Ecto neural progenitor cell (in vitro differentiated cells): ENCODE measurements at regions not wholly inside any gene's neighbourhood (a gene's known extent, or its start where the extent isn't known, plus 50 kb on each side); places are given as distances from the start of the nearest gene placed in this dataset.
"Not testable (repeated sequence)": the region's sequence is repeated elsewhere in the genome, so short reads cannot be mapped to it uniquely, and the experiment has no call there.

Source experiments
- DNase-seq: peaks from one replicate; pipeline ENCODE4 v3.0.0-alpha.2; 2018; ENCODE audit warnings: low spot score

DNA sequence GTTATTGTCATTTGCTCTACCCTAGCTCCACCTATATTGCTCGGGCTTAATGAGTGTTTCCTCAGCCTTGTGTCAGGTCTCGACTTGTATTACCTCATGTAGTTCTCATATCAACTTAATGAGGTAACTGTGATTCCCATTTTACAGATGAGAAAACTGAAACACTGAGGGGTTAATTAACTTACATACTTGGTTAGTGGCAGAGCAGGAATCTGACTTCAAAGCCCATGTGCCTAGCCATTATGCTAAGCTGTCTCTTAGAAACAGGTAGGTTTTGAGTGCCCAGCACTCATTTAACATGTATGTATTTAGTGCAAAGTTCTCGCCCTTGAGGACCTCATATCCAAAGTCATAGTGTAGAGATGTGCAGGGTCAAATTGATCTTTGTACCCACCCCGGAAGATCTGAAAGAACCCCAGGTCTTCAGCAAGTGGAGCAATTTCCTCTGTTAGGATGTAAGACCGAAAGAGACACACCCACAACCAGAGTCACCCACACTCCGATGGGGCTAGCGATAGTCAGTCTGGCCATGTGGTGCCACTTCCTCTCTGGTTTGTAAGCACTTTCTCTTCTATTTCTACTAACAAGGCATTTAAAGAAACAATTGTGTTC, 121.0 kb upstream of the SLC39A10 start:
- no peak for DNase-seq

DNA sequence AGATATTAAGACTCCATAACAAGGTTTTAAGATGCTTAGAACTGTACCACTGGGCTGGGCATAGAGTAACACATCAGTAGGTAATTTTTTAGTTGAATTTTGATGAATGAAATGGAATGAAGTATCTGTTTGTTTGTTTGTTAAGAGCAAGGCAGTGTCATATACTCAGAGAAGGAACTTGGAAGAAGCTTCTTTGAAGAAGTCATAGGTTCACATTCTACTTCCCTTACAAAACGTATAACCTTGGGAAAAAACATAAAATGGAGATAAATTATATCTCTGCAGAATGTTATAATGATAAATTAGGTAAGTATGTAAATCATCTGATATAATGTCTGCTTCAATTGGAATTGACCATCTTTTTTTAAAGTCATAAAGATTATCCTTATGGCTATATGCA, 122.1 kb upstream of the SLC39A10 start:
- DNase-seq = no peak

DNA sequence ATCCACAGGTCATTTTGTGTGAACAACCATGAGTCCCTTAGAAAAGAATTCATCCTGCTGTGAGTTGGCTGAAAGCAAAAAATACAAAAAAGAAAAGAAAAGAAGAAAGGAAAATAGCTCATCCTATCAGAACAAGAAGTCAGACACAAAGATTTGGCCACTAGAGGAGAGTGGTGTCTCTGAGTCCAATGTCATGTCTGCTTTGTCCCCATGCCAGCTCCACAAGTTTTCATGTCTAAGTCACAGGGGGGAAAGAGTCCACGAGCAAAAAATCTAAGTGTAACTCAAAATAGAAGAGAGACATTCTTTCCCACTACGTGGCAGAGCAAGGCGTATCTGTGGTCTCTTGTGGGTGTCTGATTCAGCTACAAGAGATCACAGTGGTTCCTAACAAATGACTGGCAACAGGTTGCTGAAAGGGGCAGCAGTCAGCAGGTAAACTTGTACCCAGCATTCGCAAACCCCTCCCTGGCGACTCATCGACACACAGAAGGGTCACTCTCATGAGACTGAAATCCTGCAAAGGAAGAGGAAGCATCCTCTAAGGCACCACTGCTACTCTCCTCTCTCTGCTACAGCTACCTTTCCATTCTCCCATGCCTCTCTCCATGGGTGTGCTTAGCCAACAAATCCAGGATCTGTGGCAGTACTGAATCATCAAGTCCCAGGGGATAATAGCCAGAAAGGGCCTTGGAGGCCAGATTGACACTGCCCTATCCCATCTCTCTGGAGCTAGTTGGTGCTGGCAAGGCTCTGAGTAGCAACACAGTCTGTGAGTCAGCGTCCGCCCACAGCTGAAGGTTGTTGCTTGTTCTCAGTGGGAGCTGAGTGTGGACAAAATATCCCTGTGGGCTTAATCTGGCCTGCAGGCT, 123.0 kb upstream of the SLC39A10 start:
- no peak for DNase-seq

DNA sequence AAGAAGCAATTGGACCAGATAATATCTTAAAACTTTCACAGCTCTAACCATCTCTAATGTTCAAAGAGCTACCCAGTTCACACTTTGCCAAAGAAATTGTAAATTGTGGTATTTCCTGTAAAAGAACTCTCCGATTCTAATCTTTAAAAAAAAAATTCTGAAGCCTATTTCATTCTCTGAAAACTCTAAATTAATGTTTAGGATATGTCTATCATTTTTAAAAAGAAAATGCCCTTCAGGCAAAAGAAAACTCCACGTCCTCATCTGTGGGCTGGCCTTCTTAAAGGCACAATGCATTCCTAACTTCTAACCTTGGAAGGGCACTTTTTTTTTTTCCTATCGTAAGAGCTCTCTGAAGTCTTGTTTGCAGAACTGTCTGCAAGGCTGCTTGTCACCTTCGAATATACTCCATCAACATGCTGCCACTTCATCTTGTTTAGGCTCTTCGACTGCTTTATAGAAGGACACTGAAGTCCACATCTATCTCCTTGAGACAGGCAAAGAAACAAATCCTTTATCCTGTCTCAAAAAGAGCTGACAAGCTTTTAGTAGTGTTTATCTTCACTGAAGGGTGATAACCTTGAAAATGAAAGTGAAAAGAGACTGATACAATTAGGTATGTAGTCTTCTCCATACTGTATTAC, 124.3 kb upstream of the SLC39A10 start:
- no peak for DNase-seq

DNA sequence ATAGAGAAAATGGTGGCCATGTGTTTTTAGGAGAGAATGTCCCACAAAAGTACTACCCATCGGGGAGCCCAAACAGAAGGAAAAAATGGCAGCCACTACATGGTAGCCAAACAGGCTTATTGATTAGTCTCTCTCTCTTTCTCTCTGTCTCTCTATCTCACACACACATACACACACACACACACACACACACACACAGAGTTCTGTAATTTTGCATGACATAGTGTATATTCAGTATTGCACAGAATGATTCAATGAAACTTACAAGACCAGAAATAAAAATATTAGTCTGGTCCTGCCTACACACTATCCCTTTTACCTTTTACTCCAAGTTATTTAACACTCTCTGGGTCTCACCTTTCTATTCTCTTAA, 124.8 kb upstream of the SLC39A10 start:
- no peak for DNase-seq

DNA sequence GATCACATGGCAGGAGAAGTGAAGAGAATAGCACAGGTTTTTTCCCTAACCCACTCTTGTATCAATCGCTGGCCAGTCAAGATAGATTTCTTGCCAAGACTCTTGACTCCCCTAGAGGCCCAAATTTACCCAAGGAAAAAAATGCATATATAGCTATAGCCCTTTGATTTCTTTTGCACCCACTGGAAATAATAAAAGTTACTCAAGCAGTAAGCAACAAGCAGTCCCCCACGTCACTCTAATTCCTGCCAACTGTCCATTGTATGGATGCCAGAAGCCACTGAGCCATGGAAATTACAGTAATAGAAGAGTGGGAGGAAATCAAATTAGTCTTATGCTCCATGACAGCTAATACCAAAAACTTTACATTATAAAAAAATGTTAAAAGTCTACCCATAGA, 125.3 kb upstream of the SLC39A10 start:
- no peak for DNase-seq

DNA sequence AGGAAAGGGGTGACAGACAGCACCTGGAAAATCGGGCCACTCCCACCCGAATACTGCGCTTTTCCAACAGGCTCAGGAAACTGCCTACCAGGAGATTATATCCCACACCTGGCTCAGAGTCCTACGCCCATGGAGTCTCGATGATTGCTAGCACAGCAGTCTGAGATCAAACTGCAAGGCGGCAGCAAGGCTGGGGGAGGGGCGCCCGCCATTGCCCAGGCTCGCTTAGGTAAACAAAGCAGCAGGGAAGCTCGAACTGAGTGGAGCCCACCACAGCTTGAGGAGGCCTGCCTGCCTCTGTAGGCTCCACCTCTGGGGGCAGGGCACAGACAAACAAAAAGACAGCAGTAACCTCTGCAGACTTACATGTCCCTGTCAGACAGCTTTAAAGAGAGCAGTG, 133.8 kb upstream of the SLC39A10 start:
- DNase-seq = not testable (repeated sequence)

DNA sequence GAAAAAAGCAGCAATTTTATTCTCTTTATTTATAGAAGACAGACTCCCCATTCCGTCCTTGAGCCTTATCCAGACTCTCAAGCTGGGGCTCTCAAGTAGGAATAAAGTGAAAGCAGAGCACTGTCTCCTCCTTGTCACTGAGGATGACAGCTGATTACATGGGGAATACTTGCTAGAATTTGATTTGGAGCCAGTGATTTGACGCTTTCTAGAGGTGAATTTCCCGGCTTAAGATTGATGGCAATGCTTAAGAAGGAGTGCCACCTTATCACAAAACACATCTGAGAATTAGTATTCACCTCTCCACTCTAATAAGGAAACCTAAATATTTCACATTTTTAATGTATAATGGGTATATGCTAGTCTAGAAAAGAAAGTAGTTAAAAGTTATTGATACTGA, 135.4 kb upstream of the SLC39A10 start:
- no peak for DNase-seq

DNA sequence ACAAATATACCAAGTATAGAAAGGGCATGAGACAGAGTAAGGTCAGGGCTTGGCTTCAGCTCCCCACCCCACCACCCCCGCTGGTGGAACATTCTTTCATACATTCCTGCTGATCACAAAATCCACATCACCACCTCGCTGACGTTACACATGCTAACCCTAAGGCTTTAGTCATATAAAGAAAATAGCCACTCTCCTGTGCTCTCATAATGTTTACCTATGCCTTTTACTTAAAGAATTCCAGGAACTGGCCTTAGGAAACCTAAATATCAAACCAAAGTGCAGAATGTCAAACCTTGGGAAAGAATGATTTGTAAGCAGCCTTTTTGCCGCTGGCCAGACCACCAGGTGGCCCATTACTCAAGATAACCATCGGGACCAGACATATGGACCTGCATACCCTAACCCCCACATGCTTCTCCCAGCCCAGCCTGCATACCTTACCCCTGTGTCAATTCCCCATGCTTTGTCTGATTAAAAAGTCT, 136.3 kb upstream of the SLC39A10 start:
- DNase-seq = no peak

DNA sequence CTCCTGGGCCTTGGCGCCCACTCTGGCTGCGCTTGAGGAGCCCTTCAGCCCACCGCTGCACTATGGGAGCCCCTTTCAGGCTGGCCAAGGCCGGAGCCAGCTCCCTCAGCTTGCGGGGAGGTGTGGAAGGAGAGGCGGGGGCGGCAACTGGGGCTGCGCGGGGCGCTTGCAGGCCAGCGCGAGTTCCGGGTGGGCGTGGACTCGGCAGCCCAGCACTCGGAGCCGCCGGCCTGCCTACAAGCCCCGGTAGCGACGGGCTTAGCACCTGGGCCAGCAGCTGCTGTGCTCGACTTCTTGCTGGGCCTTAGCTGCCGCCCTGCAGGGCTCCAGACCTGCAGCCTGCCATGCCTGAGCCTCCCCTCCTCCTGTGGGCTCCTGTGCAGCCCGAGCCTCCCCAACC, 141.5 kb upstream of the SLC39A10 start:
- DNase-seq = no peak

DNA sequence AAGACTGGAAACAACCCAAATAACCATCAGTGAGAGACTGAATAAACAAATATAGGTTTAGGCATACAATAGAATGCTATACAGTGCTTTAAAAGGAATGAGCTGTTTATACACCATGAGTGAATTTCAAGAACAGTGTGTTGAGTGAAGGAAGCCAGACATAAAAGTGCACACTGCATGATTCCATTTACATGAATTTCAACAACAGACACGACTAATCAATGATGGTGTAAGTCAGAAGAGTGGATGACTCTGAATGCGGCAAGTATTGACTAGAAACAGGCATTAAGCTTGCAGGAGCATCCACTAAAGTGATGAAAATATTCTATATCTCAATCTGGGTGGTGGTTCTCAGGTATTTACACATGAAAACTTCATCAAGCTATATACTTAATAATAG, 142.7 kb upstream of the SLC39A10 start:
- no peak for DNase-seq

DNA sequence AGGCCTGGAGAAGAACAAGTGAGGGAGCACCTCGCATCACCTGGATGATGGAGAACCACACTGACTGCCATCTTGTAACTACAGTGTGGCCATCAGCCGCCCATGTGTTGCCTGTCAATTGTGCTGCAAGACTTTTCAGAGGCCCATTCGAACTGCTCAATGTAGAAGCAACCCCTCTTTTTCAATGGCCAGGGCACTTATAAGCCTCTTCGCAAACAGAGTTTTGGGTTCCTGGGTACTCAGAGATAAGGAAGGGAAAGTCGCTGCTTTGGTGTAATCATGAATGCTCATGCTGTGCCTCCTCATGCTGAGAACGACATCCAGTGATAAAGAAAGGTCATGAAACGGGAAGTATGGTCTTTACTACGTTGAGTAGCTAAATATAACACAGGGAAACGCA, 143.9 kb upstream of the SLC39A10 start:
- no peak for DNase-seq

DNA sequence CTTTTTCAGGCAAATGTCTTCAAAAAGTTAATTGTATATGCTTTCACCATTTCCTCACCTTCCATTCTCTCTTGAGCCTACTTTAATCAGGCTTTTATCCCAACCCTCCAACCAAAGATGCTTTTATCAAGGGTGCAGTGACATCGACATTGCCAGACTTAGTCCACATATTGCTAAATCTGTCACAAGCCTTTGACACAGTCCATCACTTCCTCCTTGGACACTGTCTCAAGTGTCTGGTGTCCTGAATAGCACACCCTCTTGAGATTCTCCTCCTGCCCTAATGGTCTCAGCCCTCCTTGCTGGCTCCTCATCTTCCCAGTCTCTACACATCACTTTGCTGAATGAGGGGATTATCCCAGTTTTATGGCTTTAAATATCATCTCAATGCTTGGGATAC, 147.5 kb upstream of the SLC39A10 start:
- DNase-seq = no peak

DNA sequence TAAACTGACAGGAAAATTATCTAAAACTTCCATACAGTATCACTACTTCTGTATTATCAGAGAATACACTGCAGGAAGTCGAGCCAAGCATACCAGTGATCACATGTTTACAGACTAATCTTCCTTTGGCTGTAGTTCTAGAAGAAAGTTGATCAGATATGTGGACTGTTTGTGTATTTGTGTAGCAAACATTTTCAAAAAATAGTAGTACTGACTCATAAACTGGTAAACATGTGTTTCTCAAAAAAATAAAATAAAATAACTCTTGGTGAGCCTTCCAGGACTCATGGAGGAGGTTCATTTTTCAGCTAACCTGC, 148.9 kb upstream of the SLC39A10 start:
- DNase-seq = no peak

DNA sequence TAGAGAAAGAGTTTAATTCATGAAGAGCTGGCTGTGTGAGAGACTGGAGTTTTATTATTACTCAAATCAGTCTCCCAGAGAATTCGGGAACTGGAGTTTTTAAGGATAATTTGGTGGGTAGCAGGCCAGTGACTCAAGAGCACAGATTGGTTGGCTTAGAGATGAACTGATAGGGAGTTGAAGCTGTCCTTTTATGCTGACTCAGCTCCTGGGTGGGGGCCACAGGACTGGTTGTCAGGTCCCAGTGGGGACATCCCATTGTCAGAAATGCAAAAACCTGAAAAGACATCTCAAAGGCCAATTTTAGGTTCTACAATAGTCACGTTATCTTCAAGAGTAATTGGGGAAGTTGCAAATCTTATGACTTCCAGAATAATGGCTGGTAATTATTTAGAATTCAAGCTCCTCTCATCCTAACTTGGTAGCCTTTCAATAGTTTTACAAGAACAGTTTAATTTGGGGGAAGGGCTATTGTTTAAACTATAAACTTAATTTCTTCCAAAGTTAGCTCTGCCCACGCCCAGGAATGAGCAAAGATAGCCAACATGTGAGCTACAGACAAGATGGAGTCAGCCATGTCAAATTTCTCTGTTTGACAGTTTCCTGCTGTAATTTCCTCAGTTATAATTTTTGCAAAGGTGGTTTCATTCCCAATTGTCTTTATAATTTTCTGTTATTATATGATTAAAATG, 149.4 kb upstream of the SLC39A10 start:
- DNase-seq = no peak

DNA sequence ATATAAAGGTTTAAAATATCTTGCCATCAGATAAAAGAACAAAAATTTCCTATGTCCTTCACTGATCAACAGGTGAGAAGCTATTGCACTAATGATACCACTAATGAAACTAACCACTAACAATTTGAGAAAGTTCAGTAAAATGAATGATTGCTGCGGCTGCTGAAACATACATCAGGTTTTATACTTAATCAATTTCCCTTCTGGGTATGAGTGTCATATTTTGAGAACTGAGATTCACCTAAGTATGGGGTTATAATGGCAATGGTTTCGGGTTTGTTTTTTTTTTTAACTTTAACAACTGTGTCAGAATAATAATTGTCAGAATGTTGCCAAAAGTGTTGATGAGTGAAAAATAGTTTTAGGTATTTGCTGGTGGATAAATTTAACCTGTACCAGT, 151.3 kb upstream of the SLC39A10 start:
- DNase-seq = no peak

DNA sequence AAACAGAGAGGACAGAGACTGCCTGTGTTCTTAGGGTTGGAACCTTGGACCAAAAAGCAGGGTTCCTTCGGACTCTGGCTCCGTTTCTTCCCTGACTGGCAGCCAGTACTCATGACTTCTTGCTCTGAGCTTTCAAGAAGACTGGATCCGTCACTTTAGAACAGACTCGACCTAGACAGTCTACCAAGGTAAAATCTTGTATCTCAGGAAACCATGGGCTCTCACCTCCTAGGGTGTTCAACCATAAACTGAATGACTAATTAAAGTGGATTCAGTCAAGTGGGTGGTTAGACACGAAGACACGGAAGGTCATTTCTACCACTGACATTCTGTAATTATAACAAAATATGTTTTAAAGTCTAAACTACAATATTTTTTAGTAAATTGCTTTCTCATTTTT, 153.8 kb upstream of the SLC39A10 start:
- DNase-seq = no peak

DNA sequence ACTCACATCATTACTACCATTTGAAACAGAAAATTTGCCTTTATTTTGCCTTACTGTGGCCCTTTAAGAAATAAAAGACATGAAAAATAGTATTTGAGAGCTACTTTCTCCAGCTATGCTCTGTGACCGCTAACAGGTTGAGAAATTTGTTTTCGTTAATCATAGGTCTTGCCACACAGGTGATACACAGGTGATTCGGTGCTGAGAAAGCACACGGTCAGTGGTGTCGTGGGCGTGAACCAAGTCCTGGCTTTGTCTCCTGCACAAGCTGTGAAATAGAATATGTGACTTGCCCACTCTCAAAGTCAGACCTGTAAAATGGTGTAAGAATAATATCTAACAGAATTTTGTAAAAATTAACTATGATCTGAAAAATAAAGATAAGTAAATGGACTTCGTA, 155.3 kb upstream of the SLC39A10 start:
- DNase-seq = no peak

DNA sequence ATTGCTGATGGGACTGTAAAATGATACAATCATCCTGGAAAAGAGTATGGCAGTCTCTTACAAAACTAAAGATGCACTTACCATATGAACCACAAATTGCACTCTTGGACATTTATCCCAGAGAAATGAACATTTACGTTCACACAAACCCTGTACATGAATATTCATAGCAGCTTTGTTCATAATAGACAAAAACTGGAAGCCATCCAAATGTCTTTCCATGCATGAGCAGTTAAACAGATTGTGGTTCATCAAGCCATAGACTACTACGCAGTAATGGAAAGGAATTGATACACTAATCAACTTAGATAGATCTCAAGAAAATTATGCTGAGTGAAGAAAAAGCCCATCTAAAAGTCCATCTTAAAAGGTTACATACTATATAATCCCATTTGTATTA, 156.1 kb upstream of the SLC39A10 start:
- no peak for DNase-seq

DNA sequence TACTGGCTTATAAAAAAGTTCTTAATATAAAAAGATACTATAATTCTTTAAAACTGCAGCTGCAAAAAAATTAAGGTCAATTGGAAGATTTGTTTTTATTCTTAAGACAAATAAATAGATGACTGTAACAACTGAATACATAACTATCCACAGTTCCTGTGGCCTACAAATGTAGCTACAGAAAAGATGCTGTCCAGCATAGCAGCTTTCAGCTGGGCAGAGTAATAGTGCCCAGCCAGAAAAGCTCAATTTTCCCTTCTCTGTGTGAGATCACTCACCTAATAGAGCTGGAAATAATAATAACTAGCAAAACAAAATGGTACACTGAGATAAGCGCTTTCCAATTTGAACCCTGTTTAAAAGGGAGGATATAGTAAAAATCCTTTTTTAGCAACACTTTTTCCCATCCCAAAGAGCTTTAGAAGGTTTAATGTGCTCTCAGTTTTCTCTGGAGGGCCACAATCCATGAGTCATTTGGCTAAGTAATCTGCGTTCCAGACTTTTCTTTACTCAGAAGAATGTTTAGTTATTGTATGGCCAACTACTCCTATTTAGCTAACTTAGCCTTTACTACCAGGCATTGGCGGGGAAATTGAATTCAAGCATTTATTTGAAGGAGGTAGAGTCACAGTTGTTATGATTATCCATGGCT, 158.1 kb upstream of the SLC39A10 start:
- no peak for DNase-seq

DNA sequence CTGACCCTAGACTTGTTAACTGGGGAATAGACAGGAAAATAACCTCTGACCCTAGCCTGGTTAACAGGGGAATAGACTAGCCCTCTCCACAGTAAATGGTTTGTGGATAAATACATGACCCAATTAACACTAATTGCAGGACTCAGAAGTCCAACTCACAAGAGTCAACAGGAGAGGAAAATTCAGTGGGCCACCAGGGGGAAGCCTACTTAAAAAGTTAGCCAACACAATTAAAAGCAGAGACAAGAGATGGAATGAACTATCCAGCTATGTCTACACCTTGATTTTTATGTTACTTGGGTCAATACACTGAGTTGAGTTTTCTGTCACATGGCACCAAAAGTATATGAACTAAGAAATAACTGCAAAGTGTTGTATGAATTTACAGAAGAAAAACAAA, 158.8 kb upstream of the SLC39A10 start:
- no peak for DNase-seq

DNA sequence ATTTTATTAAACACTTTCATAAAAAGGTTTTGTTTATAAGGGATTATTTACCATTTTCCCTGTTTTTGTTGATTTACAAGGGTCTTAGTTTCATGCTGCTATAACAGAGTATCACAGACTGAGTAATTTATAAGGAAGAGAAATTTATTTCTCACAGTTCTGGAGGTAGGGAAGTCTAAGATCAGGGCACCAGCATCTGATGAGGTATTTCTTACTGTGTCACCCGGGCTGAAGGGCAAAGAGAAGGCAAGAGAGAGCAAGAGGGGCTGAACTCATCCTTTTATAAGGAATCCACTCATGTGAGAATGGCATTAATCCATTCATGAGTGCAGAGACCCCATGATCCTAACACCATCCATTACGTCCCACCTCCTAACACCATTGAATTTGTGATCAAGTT, 160.0 kb upstream of the SLC39A10 start:
- no peak for DNase-seq
